ENCODE measurements at regions not wholly inside any gene's neighbourhood (a gene's known extent, or its start where the extent isn't known, plus 50 kb on each side); places are given as distances from the start of the nearest gene placed in this dataset.

GRCh38 chr2:42942214-42942989 lies 150.0 kb upstream of the HAAO start:
- no peak overlapping the region for H3K4me2 ChIP-seq (ENCODE audit: insufficient read depth, low read length)
- H4K20me1 ChIP-seq (replicated peaks; ENCODE audit: control insufficient read depth, extremely low read depth, insufficient read depth, low read length): no peaks in the 10 kb centered on the region
- no peak for TF ChIP-seq MYC (IDR thresholded peaks at IDR 0.05; ENCODE audit: low read depth, low read length)
- TF ChIP-seq FOS (IDR thresholded peaks at IDR 0.05; ENCODE audit: borderline replicate concordance, insufficient read depth, low read length): no peak
- TF ChIP-seq JUN (IDR thresholded peaks at IDR 0.05; ENCODE audit: borderline replicate concordance, insufficient read depth, insufficient read length, low read depth): no peak
- no peak for TF ChIP-seq GATA2 (IDR thresholded peaks at IDR 0.05; ENCODE audit: insufficient read depth, insufficient read length, low read depth, low read length)
- TF ChIP-seq CTCF (IDR thresholded peaks at IDR 0.05; ENCODE audit: extremely low read depth in 1 of 2, insufficient read depth in 1 of 2, low read depth in 1 of 2, low read length in 2 of 2): no peak
- FAIRE-seq (no peak), DNase-seq (ENCODE audit: low read depth, low spot score) (no peak)
- BruUV-seq (replicated peaks): no TSS peak
- H2AFZ ChIP-seq (ENCODE audit: low read depth, low read length): no peak overlapping the region
- dilution Hi-C loops (cut with MboI; ENCODE audit: extremely low pct_ligation_motif_present, low sequenced_read_pairs) (no loop called here), intact Hi-C loops (cut with micrococcal nuclease) (no loop called here)
- H3K4me1 ChIP-seq (ENCODE audit: control insufficient read depth, extremely low read depth, insufficient read depth, low read length): no peaks in the 10 kb centered on the region
- H3K4me3 ChIP-seq (replicated peaks in 1 of 3; ENCODE audit: insufficient read depth in 1 of 3, low read depth in 1 of 3, low read length in 3 of 3): no peak overlapping the region
- H3K9me3 ChIP-seq (replicated peaks; ENCODE audit: control insufficient read depth, insufficient read depth, low read length): no peaks in the 10 kb centered on the region
- ChIA-PET CTCF (interaction anchor here (1.2 to 1.5 kb wide), 2 partner anchors 12 to 83 kb away, joined by 4 to 5 read pairs; no protein-coding TSS in a partner anchor), POLR2A (no interaction called here)
- H3K9ac ChIP-seq (replicated peaks; ENCODE audit: extremely low read depth, insufficient read depth, low read length): no peak overlapping the region
- no peaks in the 10 kb centered on the region for H3K9me1 ChIP-seq (replicated peaks; ENCODE audit: control insufficient read depth, extremely low read depth, insufficient read depth, low read length)
- no peaks in the 10 kb centered on the region for H3K36me3 ChIP-seq (ENCODE audit: control insufficient read depth in 2 of 2, extremely low read depth in 1 of 2, insufficient read depth in 2 of 2, low read length in 2 of 2)
- H3K27ac ChIP-seq (ENCODE audit: insufficient read depth, low read depth, low read length): no peak overlapping the region
- H3K79me2 ChIP-seq (ENCODE audit: control insufficient read depth, insufficient read depth, low read length): no peaks in the 10 kb centered on the region
- no peaks in the 10 kb centered on the region for H3K27me3 ChIP-seq (ENCODE audit: control insufficient read depth in 2 of 2, insufficient read depth in 2 of 2, low read length in 2 of 2)

Measured in endothelial cell of umbilical vein (primary cell).